ENCODE measurements at regions not wholly inside any gene's neighbourhood (a gene's known extent, or its start where the extent isn't known, plus 50 kb on each side); places are given as distances from the start of the nearest gene placed in this dataset.
A peak's percentile ranks its signal among the peaks of the same experiment; 100 is the strongest.

DNA sequence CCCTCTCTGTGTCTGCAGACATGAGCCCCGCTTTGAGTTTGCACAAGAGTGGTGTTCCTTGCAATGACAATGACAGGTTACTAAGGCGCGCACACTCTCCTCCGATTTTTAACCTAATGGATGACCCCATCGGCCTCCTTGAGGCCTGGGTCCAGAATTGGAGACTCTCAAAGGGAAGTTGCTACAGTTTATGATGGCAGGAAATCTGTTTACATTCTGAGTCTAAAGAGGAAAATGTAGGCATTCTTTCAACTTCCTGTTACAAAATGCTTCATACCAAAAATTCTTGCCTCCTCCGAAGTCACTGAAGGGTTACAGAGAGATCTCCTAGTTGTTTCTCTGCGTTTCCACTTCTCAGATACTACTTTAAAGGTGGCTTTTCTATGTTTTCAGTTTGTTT, 225.3 kb upstream of the AGAP1 start:
- POLR2A ChIA-PET, result no interaction called here
- peaks cover 50% of the 10 kb centered on the region for H3K4me1 ChIP-seq
- peak overlapping the region; percentile 58 to 88 for H3K27ac ChIP-seq
- 40% methylated on average over 7 of the region's 7 CpGs for WGBS (ENCODE audit: missing lambda C conversion rate)
- no peak overlapping the region for H3K4me3 ChIP-seq
- ATAC-seq, result no peak
- no peaks in the 10 kb centered on the region for H3K9me3 ChIP-seq
- FAIRE-seq, result no peak
- peak overlapping the region; percentile 39 for H3K4me2 ChIP-seq
- peak in 1 of 2 experiments; percentile 25 for DNase-seq (ENCODE audit: low read depth in 1 of 2, low spot score in 1 of 2)
- CTCF ChIA-PET, result no interaction called here
- peak in 1 of 2 experiments; percentile 40; a peak in 1 of 4 replicates for TF ChIP-seq CEBPB (IDR thresholded peaks at IDR 0.05)
- TF ChIP-seq EP300 (IDR thresholded peaks at IDR 0.05), result peak in 1 of 2 experiments; percentile 32; a peak in 1 of 5 replicates
- no peak for TF ChIP-seq SREBF2 (IDR thresholded peaks at IDR 0.05)

DNA sequence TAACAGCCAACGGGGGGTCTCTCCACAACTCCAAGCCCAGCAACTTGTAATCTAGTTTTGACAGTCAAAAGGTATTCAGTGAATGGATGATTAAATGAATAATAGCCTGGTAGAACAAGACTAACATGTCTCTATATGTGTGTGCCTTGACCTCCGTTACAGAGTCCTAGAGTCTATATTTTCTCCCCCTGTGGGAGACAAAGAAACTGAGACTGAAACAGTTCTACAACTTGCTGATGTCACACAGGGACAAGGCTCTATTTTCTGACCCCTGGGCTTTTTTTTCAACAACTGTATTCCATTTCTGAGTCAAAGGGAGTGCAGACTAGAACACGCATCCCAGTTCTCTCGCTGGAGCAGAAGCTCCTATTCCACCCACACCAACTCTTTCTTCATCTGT, 223.6 kb upstream of the AGAP1 start:
- Histone ChIP-seq H3K9me3 (no peaks in the 10 kb centered on the region), H3K4me1 (peaks cover 39% of the 10 kb centered on the region), H3K27ac (peak overlapping the region in 1 of 2 experiments; percentile 63; a peak in 3 of 6 replicates), H3K4me2 (no peak overlapping the region), H3K4me3 (no peak overlapping the region)
- ChIA-PET CTCF (no interaction called here), POLR2A (no interaction called here)
- TF ChIP-seq ZSCAN20 (CRISPR knock-in tag; IDR thresholded peaks at IDR 0.05) (no peak), RNF2 (IDR thresholded peaks at IDR 0.05; ENCODE audit: borderline replicate concordance, low read depth) (no peak), CBX2 (IDR thresholded peaks at IDR 0.05; ENCODE audit: borderline replicate concordance, low read depth) (no peak)
- TF ChIP-seq, protein P1, sequence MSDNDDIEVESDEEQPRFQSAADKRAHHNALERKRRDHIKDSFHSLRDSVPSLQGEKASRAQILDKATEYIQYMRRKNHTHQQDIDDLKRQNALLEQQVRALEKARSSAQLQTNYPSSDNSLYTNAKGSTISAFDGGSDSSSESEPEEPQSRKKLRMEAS (IDR thresholded peaks at IDR 0.05), result no peak
- no peak for DNase-seq (ENCODE audit: low read depth in 1 of 2, low spot score in 1 of 2)
- FAIRE-seq, result no peak
- 76% methylated on average over 4 of the region's 4 CpGs for WGBS (ENCODE audit: missing lambda C conversion rate)
- ATAC-seq, result no peak

DNA sequence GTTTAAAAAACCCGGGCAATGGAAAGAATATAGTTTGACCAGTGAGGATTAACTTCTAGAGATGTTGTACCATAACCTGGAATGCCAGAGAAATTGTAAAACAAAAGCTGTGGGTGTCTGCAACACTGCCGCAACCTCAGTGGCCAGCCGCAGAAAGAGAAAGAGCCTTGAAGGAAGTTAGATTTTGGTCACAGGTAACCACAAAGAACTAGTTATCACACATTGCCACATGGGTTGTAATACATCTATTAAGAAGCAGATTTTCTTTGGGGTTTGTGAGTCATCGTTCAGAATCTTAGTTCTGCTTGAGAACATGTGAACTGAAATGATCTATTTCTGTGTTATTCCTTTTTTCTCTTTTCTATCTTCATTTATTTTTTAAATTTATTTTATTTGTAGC, 222.9 kb upstream of the AGAP1 start:
- WGBS (ENCODE audit: missing lambda C conversion rate), result 80% methylated on average over 4 of the region's 4 CpGs
- Histone ChIP-seq H3K9me3 (no peaks in the 10 kb centered on the region), H3K27ac (peak overlapping the region in 1 of 2 experiments; percentile 30; a peak in 2 of 6 replicates), H3K4me1 (peaks cover 36% of the 10 kb centered on the region), H3K4me3 (no peak overlapping the region), H3K4me2 (no peak overlapping the region)
- no peak for DNase-seq (ENCODE audit: low read depth in 1 of 2, low spot score in 1 of 2)
- CTCF ChIA-PET, result interaction anchor here (1.0 kb wide), 1 partner anchor 135 kb away, joined by 3 read pairs; no protein-coding TSS in a partner anchor
- POLR2A ChIA-PET, result no interaction called here
- no peak for FAIRE-seq
- no peak for ATAC-seq
- TF ChIP-seq MAFK (IDR thresholded peaks at IDR 0.05; ENCODE audit: partially characterized antibody) (no peak), RFX5 (IDR thresholded peaks at IDR 0.05) (no peak), EP300 (IDR thresholded peaks at IDR 0.05) (no peak), MYC (IDR thresholded peaks at IDR 0.05; ENCODE audit: borderline replicate concordance, low read length) (no peak), CBX2 (IDR thresholded peaks at IDR 0.05; ENCODE audit: borderline replicate concordance, low read depth) (no peak), FOSL2 (IDR thresholded peaks at IDR 0.05) (no peak), FOSL2 (CRISPR knock-in tag; IDR thresholded peaks at IDR 0.05) (no peak)
- TF ChIP-seq, protein P2, sequence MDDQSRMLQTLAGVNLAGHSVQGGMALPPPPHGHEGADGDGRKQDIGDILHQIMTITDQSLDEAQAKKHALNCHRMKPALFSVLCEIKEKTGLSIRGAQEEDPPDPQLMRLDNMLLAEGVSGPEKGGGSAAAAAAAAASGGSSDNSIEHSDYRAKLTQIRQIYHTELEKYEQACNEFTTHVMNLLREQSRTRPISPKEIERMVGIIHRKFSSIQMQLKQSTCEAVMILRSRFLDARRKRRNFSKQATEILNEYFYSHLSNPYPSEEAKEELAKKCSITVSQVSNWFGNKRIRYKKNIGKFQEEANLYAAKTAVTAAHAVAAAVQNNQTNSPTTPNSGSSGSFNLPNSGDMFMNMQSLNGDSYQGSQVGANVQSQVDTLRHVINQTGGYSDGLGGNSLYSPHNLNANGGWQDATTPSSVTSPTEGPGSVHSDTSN (IDR thresholded peaks at IDR 0.05), result no peak
- TF ChIP-seq, protein P3, sequence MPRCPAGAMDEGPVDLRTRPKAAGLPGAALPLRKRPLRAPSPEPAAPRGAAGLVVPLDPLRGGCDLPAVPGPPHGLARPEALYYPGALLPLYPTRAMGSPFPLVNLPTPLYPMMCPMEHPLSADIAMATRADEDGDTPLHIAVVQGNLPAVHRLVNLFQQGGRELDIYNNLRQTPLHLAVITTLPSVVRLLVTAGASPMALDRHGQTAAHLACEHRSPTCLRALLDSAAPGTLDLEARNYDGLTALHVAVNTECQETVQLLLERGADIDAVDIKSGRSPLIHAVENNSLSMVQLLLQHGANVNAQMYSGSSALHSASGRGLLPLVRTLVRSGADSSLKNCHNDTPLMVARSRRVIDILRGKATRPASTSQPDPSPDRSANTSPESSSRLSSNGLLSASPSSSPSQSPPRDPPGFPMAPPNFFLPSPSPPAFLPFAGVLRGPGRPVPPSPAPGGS (IDR thresholded peaks at IDR 0.05), result no peak

DNA sequence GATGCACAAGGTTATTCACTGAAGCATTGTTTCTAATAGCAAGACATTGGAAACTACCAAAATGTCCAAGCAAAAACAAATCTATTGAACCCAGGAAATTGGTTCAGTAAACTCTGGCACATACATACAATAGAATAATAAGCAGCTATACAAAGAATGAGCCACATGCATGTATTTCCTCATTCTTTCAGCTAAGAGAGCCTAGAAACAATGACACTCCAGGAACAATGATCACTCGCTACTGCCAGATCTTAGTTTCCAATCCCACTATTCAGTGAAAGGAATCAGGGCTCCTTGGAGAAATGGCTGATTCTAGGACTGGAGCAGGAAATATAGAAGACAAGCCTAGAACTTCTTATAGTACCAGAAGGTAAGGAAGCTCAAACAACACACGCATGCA, 221.9 kb upstream of the AGAP1 start:
- no peak for DNase-seq (ENCODE audit: low read depth in 1 of 2, low spot score in 1 of 2)
- POLR2A ChIA-PET, result no interaction called here
- WGBS (ENCODE audit: missing lambda C conversion rate), result 94% methylated on average over 2 of the region's 2 CpGs
- ATAC-seq, result no peak
- Histone ChIP-seq H3K4me1 (peaks cover 36% of the 10 kb centered on the region), H3K27ac (no peak overlapping the region), H3K4me3 (no peak overlapping the region), H3K4me2 (no peak overlapping the region), H3K9me3 (no peaks in the 10 kb centered on the region)
- CTCF ChIA-PET, result interaction anchor here (0.7 to 1.0 kb wide), 2 partner anchors 44 to 136 kb away, joined by 3 to 4 read pairs; no protein-coding TSS in a partner anchor
- TF ChIP-seq SREBF2 (IDR thresholded peaks at IDR 0.05) (no peak), MYC (IDR thresholded peaks at IDR 0.05; ENCODE audit: borderline replicate concordance, low read length) (no peak)
- TF ChIP-seq, protein P4, sequence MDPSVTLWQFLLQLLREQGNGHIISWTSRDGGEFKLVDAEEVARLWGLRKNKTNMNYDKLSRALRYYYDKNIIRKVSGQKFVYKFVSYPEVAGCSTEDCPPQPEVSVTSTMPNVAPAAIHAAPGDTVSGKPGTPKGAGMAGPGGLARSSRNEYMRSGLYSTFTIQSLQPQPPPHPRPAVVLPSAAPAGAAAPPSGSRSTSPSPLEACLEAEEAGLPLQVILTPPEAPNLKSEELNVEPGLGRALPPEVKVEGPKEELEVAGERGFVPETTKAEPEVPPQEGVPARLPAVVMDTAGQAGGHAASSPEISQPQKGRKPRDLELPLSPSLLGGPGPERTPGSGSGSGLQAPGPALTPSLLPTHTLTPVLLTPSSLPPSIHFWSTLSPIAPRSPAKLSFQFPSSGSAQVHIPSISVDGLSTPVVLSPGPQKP (IDR thresholded peaks at IDR 0.05; ENCODE audit: low read depth, low read length), result no peak
- TF ChIP-seq, protein P1 (IDR thresholded peaks at IDR 0.05), result no peak
- FAIRE-seq, result no peak
